AG08396 (cell line): ENCODE measurements at regions not wholly inside any gene's neighbourhood (a gene's known extent, or its start where the extent isn't known, plus 50 kb on each side); places are given as distances from the start of the nearest gene placed in this dataset.
"Not testable (repeated sequence)": the region's sequence is repeated elsewhere in the genome, so short reads cannot be mapped to it uniquely, and the experiment has no call there.

Experiments used
- DNase-seq: peaks from one replicate; pipeline ENCODE4 v3.0.0; 2012; ENCODE audit warnings: low spot score, mixed read lengths

DNA sequence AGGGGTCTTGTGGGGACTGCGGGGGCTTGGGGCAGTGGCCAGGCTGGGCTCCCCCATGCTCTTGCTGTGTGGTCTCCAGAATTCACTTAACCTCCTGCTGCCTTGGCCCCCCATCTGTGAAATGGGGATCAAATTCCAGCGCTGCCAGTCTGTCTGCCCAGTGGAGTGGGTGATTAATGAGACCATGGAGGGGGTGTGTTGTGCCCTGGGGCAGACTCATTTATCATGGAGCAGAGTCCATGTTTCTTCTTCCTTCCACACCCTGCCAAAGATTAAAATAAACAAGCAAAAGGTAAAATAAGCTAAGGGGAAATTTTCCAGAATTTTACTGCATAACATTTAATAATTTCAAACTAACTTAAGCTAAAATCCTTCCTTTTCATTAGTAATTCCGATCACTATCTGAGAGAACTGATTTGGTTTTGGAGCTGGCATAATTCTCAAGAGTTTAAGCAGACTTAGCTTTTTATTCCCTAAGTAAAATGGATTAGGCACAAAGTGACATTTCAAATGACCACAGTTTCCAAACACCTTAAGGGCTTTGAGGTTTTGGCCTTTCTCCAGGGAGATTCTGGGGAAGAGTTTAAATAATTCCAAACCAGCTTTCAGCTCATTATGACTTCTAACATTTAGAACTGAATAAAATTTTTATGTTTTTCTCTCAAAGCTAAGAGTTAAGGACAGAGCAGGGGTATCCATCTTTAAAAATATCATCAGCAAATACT, 211.9 kb downstream of the CXCL12 start:
- no peak for DNase-seq

DNA sequence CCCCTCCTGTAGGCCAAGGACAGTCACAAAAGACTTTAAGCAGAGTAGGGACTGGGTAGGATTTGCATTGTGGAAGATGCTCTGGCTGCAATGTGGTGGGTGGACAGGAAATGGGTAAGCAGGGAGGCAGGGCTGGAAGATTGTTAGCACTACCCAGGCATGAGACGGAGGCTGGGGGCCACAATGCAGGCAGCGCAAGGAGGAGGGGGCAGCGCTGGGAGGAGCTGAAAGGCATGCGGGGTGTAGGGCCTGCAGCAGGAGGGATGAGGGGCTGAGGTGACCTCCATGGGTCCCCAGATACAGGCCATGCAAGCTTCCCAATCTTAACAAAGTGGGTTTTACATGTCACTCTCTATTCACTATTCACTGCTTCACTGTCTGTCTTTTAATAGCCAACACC, 213.1 kb downstream of the CXCL12 start:
- no peak for DNase-seq

DNA sequence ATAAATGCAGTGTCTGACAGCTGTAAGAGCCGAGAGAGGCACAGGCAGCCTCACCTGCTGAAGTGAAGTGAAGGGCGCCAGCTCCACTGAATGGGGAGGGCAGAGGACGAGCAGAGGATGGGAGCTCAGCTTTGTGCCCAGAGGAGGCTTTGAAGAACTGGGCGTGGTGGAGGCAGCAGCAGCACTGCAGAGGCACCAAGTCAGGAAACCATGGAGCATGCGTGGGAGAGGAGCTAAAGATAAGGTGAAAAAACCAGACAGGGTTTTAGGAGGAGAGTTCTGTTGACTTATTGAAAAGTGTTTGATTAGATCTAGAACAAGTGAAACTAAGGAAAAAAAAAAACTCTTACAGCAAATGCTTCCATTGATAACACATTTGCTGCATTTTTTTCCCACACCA, 216.4 kb downstream of the CXCL12 start:
- DNase-seq: no peak

DNA sequence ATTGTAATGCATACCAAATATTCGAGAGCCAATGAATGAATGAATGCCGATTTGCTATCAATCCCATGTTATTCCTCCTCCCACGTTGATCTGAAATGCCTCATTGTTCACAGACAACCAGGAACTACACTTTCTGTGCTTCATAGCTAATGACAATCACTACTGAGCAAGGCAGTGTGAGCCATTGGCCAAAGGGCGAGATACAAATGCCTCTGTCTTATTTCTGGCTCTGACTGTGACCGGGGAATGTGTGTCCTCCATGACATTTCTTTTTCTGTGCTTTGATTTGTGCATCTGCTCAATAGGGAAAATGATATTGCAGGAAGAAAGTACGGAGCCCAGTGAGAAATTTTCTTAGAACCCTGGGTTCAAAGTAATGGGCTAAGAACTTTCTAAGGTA, 217.1 kb downstream of the CXCL12 start:
- no peak for DNase-seq

GRCh38 chr10:44166441-44166840, 218.5 kb downstream of the CXCL12 start:
- no peak for DNase-seq

DNA sequence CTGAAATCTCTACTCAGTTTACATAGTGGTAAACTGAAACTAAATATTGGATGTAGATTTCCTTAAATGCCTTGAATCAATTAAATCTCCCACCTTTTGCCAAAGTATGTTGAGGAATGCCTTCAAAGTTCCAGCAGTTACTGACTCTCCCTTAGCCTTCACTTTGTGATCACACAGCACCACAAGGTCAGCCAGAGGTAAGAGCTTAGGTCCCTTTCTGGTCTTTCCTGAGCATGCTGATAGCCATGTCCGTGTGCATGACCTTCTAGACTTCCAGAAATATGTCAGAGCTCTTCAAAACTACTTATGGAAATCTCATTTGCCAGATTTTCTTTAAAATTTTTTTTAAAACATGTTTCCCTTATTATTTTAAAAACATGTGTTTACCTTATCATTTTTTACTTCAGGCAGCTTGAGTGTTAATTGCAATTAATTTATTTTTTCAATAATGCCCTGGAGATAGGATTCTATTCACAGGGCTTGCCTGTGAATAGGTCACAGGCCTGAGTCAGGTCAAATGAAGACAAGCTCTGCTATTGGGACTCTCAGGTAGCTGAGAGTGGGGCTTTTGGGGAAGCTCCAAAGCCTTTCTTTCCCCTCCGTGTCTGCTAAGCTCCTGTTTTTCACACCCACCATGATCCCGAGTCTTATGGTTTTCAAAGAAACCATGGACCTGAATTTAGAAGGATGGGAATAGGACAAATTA, 220.5 kb downstream of the CXCL12 start:
- no peak for DNase-seq

- DNase-seq: no peak
Observed at GRCh38 chr10:44161184-44161583, 223.7 kb downstream of the CXCL12 start.

- DNase-seq: no peak
Observed at GRCh38 chr10:44157574-44157973, 227.3 kb downstream of the CXCL12 start.

DNA sequence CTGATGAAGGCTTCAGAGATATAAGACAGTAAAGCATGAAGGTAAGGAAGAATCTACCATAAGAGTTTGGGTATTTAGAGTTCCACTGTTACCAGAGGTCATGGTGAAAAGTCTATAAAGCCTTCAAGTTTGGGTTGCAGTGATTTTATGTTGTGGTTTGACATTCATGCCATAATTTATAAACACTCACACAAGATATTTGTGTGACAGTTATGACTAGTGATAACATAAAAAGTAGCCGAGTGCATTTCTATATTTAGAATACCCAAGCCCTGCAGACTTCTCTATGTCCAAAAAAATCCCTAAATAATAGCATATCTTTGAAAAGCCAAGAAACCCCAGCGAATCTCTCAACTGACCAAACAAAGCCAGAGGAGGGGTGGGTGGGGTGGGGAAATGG, 229.9 kb downstream of the CXCL12 start:
- no peak for DNase-seq

DNA sequence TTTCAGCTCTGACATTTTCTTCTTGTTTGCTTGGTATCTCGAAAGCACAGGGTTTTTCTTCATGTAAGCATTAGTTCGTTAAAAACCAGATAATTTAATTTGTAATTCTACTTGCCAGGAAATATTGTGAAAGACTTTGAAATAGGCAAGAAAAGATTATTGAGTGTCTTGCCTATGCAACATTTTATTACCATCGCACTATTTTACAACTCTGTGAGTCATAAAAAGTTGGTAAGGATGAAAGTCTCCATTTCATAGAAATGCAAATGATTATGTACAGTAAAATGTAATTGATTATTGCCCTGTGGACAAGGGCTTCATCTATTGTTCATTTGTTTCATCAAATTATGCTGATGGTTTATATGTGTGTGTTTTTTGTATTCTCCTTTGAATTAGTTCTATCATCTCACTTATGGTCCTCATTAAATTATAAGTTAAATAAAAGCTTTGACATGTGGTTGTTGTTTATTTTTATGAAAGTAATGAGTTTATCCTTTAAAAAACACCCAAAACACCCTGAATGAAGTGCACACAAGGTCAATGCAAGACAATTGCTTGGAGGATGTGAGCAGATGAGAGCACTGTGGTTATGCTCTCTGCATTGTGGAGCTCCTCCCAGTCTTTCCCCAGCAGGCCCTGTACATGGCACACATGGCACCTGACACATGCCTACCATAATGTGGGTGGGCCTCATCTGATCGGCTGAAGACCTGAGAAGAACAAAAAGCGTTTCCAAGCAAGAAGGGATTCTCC, 230.8 kb downstream of the CXCL12 start:
- no peak for DNase-seq

DNA sequence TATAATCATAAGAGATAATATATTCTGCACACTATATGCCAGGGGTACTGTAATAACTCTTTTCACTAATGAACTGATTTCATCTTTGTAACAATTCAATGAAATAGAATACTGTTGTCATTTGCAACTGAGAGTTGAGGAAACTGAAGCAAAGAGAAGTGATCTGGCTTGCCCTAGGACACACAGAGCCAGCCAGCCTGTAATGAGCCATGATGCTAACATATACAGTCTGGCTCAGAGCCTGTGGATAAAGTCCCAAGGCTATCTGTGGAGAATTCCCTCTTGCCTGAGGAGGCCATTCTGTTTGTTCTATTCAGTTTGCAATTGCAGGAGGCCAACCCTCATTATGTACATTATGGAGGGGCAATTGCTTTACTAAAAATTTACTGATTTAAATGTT, 241.3 kb downstream of the CXCL12 start:
- no peak for DNase-seq

GRCh38 chr10:44132361-44133289, 252.3 kb downstream of the CXCL12 start:
- no peak for DNase-seq

DNA sequence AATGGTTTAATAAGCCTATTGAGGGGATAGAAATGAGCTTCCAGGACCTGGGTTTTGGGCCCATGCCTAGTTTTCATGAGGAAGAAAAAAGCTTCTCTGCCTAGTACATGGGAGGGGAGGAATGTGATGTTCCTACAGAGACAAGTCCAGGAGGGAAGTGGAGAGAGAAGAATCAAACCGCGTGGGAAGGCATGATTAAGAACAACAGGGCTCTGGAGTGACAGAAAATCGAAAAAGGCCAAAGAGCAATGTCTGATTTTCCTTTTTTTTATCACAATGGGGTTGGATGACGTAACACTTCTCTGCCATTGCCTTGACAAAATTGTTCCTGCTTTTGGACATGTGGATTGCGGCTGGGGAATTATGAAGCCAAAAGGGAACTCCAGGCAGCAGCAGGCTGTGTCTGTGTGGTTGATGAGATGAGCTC, 258.6 kb downstream of the CXCL12 start:
- no peak for DNase-seq

GRCh38 chr10:44125879-44126278, 259.0 kb downstream of the CXCL12 start:
- peak; percentile 47 for DNase-seq

GRCh38 chr10:44118500-44118899, 266.4 kb downstream of the CXCL12 start:
- no peak for DNase-seq

DNA sequence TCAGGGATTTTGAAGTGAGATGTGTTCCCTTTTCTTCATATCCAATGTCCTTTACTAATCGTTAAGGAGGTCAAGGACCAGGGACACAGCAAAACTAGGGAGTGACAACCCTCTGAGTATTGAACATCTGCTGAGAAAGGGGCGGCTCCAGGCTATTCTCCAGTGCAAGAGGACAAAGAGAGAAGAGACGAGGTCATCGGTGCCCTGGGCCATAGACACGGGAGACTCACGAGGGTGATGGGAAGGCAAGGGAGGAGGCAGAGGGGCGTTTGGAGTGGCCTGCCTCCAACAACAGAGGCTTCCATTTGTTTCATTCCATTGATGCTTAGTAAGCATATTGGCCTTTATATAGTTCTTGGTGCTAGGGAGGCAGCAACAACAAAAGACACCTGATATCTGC, 268.4 kb downstream of the CXCL12 start:
- no peak for DNase-seq

GRCh38 chr10:44115516-44115915, 269.4 kb downstream of the CXCL12 start:
- DNase-seq: no peak

- no peak for DNase-seq
Observed at GRCh38 chr10:44114441-44114840, 270.5 kb downstream of the CXCL12 start.

GRCh38 chr10:44112280-44112679, 272.6 kb downstream of the CXCL12 start:
- DNase-seq: not testable (repeated sequence)

- DNase-seq: no peak
Observed at GRCh38 chr10:44105696-44106095, 279.2 kb downstream of the CXCL12 start.

- DNase-seq: no peak
Observed at GRCh38 chr10:44102726-44103255, 282.1 kb downstream of the CXCL12 start.

DNA sequence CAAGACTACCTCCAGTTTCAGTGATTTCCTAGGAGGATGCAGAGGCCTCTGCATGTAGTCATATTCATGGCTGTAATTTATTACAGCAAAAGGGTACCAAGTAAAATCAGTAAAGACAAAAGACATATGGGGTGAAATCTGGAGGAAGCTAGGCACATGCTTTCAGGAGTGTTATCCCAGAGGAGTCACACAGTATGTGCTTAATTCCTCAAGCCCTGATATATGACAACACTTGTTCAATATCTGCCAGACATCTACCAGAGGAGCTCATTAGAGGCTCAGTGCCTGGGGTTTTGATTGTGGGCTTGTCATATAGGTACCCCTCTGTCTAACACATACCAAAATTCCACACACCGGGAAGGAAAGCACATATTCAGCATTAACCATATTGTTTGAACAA, 283.8 kb downstream of the CXCL12 start:
- DNase-seq: no peak
